Mesenchymal stem cell (in vitro differentiated cells and primary cell): ENCODE measurements at regions not wholly inside any gene's neighbourhood (a gene's known extent, or its start where the extent isn't known, plus 50 kb on each side); places are given as distances from the start of the nearest gene placed in this dataset.

Source experiments
- DNase-seq: peaks from one replicate; pipeline ENCODE4 v3.0.0-alpha.2; 2013
- H2AFZ ChIP-seq: one replicate; pipeline ENCODE4 v1.6.1; 2013; ENCODE audit warnings: low read depth, mild to moderate bottlenecking, control low read depth, inconsistent platforms, low read length, moderate library complexity
- H2AK5ac ChIP-seq: 2 replicates; pipeline ENCODE4 v1.6.1; 2013; ENCODE audit warnings: low read length, moderate library complexity, mild to moderate bottlenecking, inconsistent platforms; ENCODE audit not compliant: severe bottlenecking
- H2BK120ac ChIP-seq: one replicate; pipeline ENCODE4 v1.6.1; 2013; ENCODE audit warnings: low read depth, mild to moderate bottlenecking, inconsistent platforms, low read length, moderate library complexity
- H2BK12ac ChIP-seq, 2 experiments: one replicate each; pipeline ENCODE4 v1.6.1; 2013; ENCODE audit warnings: inconsistent platforms in 2 of 2, low read length in 2 of 2, mild to moderate bottlenecking in 2 of 2, moderate library complexity in 2 of 2, control low read depth in 1 of 2
- H2BK15ac ChIP-seq: one replicate; pipeline ENCODE4 v1.6.1; 2013; ENCODE audit warnings: mild to moderate bottlenecking, low read depth, inconsistent platforms; ENCODE audit not compliant: poor library complexity, severe bottlenecking
- H2BK5ac ChIP-seq: 2 replicates; pipeline ENCODE4 v1.6.1; 2013; ENCODE audit warnings: low read depth, mild to moderate bottlenecking, low read length, control low read depth, inconsistent platforms; ENCODE audit not compliant: poor library complexity, severe bottlenecking
- H3K14ac ChIP-seq, 2 experiments: one replicate each; pipeline ENCODE4 v1.6.1; 2013; ENCODE audit warnings: inconsistent platforms in 2 of 2, low read length in 2 of 2, control low read depth in 1 of 2, mild to moderate bottlenecking in 1 of 2, moderate library complexity in 1 of 2
- H3K18ac ChIP-seq, 2 experiments: one replicate each; pipeline ENCODE4 v1.6.1; 2013; ENCODE audit warnings: inconsistent platforms in 2 of 2, low read length in 2 of 2, control low read depth in 1 of 2, low read depth in 1 of 2, mild to moderate bottlenecking in 1 of 2
- H3K23ac ChIP-seq, 2 experiments: one replicate each; pipeline ENCODE4 v1.6.1; 2013; ENCODE audit warnings: inconsistent platforms in 2 of 2, low read length in 2 of 2, mild to moderate bottlenecking in 2 of 2, moderate library complexity in 2 of 2, control low read depth in 1 of 2
- H3K27ac ChIP-seq: 2 replicates; pipeline ENCODE4 v1.5.1; 2013; ENCODE audit warnings: mild to moderate bottlenecking, moderate library complexity, low read length, control low read depth, inconsistent platforms; ENCODE audit not compliant: poor library complexity, severe bottlenecking
- H3K27me3 ChIP-seq, 2 experiments: 2 replicates each; pipeline versions ENCODE4 v1.6.1 to v1.7.0; 2013; ENCODE audit warnings: low read length in 2 of 2, mild to moderate bottlenecking in 2 of 2, moderate library complexity in 2 of 2, control low read depth in 1 of 2, inconsistent platforms in 1 of 2; ENCODE audit not compliant: control insufficient read depth in 1 of 2, insufficient read depth in 1 of 2
- H3K36me3 ChIP-seq, 2 experiments: 2 replicates each; pipeline versions ENCODE4 v1.6.1 to v1.7.0; 2013; ENCODE audit warnings: low read length in 2 of 2, control low read depth in 1 of 2, inconsistent platforms in 1 of 2, low read depth in 1 of 2, mild to moderate bottlenecking in 1 of 2; ENCODE audit not compliant: insufficient read depth in 2 of 2, control insufficient read depth in 1 of 2
- H3K4ac ChIP-seq, 2 experiments: one replicate each; pipeline ENCODE4 v1.6.1; 2013; ENCODE audit warnings: inconsistent platforms in 2 of 2, low read length in 2 of 2, mild to moderate bottlenecking in 2 of 2, moderate library complexity in 2 of 2, control low read depth in 1 of 2, low read depth in 1 of 2
- H3K4me1 ChIP-seq: 2 replicates; pipeline ENCODE4 v1.6.1; 2013; ENCODE audit warnings: low read depth, low read length, control low read depth; ENCODE audit not compliant: control insufficient read depth, insufficient read depth
- H3K4me2 ChIP-seq: 2 replicates; pipeline ENCODE4 v1.6.1; 2013; ENCODE audit warnings: low read length, mild to moderate bottlenecking, inconsistent platforms; ENCODE audit not compliant: poor library complexity, severe bottlenecking
- H3K4me3 ChIP-seq, 2 experiments: 2 replicates each; pipeline versions ENCODE4 v1.5.1 to v1.7.0; 2013; ENCODE audit warnings: low read length in 2 of 2, mild to moderate bottlenecking in 2 of 2, control low read depth in 1 of 2, low read depth in 1 of 2; ENCODE audit not compliant: insufficient read depth in 1 of 2
- H3K79me1 ChIP-seq: replicated peaks from 2 replicates; pipeline ENCODE4 v1.6.1; 2013; ENCODE audit warnings: mild to moderate bottlenecking, control low read depth, low read length, inconsistent platforms; ENCODE audit not compliant: poor library complexity, severe bottlenecking
- H3K9ac ChIP-seq: 2 replicates; pipeline ENCODE4 v1.7.0; 2013; ENCODE audit warnings: mild to moderate bottlenecking, low read length, moderate library complexity
- H3K9me3 ChIP-seq: 2 replicates; pipeline ENCODE4 v1.7.0; 2013; ENCODE audit warnings: mild to moderate bottlenecking, low read length; ENCODE audit not compliant: control insufficient read depth
- H4K8ac ChIP-seq: one replicate; pipeline ENCODE4 v1.6.1; 2013; ENCODE audit warnings: inconsistent platforms, mild to moderate bottlenecking, low read length, moderate library complexity
- H4K91ac ChIP-seq: one replicate; pipeline ENCODE4 v1.6.1; 2013; ENCODE audit warnings: mild to moderate bottlenecking, low read length, inconsistent platforms
- WGBS: methylation state at CpG from one replicate; pipeline ENCODE4 v1.1.7; 2013; ENCODE audit warnings: mixed read lengths; 5-methylcytosine and 5-hydroxymethylcytosine counted together

GRCh38 chr2:84204995-84205394, 254.1 kb downstream of the SUCLG1 start:
- Histone ChIP-seq H2BK120ac (no peak overlapping the region), H3K23ac (no peak overlapping the region), H3K27me3 (no peaks in the 10 kb centered on the region), H3K4me1 (no peaks in the 10 kb centered on the region), H2BK5ac (no peak overlapping the region), H2AK5ac (no peak overlapping the region), H4K8ac (no peak overlapping the region), H3K4me2 (no peak overlapping the region), H3K14ac (no peak overlapping the region), H3K9ac (no peak overlapping the region), H3K4ac (no peak overlapping the region), H2BK15ac (no peak overlapping the region), H4K91ac (no peak overlapping the region), H3K27ac (no peak overlapping the region), H3K9me3 (no peaks in the 10 kb centered on the region), H2AFZ (no peak overlapping the region), H2BK12ac (no peak overlapping the region), H3K18ac (no peak overlapping the region), H3K36me3 (no peaks in the 10 kb centered on the region), H3K79me1 (no peaks in the 10 kb centered on the region), H3K4me3 (no peak overlapping the region)
- no peak for DNase-seq
- no CpG with 5 or more reads among the region's 3 CpGs for WGBS

DNA sequence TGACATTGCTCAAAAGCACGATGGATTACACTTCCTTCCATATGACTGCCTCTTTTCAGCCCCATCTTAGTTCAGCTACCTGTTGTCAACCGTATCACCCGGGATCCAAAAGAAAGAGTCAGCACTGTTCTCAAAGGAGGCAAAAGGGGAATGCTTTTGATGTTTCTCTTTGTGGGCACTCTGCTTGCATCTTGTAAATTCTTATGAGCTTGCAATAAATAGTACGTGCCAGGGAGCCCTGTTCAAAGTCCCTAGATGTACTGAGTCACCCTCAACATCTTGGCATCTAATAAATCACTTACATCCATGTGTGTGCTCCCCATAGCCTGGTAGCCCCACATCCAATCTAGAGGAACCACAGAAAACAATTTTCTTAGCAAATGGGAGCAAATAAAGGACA, 256.9 kb downstream of the SUCLG1 start:
- no peak overlapping the region for H3K9ac ChIP-seq
- H3K18ac ChIP-seq: no peak overlapping the region
- 68% methylated on average over 4 of the region's 4 CpGs for WGBS

DNA sequence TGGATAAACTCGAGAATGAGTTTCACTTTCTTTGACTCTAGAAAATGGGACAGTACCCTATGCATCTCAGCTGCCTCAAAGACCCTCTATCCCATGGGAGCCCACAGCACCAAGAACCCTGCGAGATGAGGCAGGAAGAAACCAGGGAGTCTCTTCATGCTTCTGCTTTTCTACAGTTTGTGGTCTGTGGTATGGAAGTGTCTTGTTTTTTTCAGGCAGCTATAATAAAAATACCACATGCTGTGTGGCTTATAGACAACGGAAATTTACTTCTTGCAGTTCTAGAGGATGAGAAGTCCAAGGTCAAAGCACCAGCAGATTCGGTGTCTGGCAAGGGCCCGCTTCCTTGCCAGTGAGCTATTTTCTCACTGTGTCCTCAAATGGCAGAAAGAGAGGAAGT, 257.9 kb downstream of the SUCLG1 start:
- Histone ChIP-seq H3K18ac (no peak overlapping the region), H3K27me3 (no peaks in the 10 kb centered on the region), H3K14ac (no peak overlapping the region), H3K4ac (no peak overlapping the region), H3K4me2 (no peak overlapping the region), H2BK120ac (no peak overlapping the region), H2BK12ac (no peak overlapping the region), H2AFZ (no peak overlapping the region), H3K9me3 (no peaks in the 10 kb centered on the region), H2BK5ac (no peak overlapping the region), H3K36me3 (no peaks in the 10 kb centered on the region), H4K91ac (no peak overlapping the region), H3K9ac (no peak overlapping the region), H2BK15ac (no peak overlapping the region), H3K4me1 (no peaks in the 10 kb centered on the region), H3K23ac (no peak overlapping the region), H3K4me3 (no peak overlapping the region), H2AK5ac (no peak overlapping the region), H3K79me1 (no peaks in the 10 kb centered on the region), H3K27ac (no peak overlapping the region), H4K8ac (no peak overlapping the region)
- DNase-seq: no peak
- 59% methylated on average over 4 of the region's 5 CpGs for WGBS

More for the DNA sequence above, 256.9 kb downstream of the SUCLG1 start:
- no peak overlapping the region for H2BK12ac ChIP-seq
- H3K4ac ChIP-seq: no peak overlapping the region
- H2BK5ac ChIP-seq: no peak overlapping the region
- H3K27ac ChIP-seq: no peak overlapping the region
- H2BK120ac ChIP-seq: no peak overlapping the region
- no peaks in the 10 kb centered on the region for H3K4me1 ChIP-seq
- no peak for DNase-seq
- no peak overlapping the region for H3K4me3 ChIP-seq
- H2AFZ ChIP-seq: no peak overlapping the region
- no peak overlapping the region for H4K8ac ChIP-seq
- no peak overlapping the region for H3K14ac ChIP-seq
- H4K91ac ChIP-seq: no peak overlapping the region
- H2BK15ac ChIP-seq: no peak overlapping the region
- H3K27me3 ChIP-seq: no peaks in the 10 kb centered on the region
- no peaks in the 10 kb centered on the region for H3K36me3 ChIP-seq
- H3K79me1 ChIP-seq: no peaks in the 10 kb centered on the region
- H3K9me3 ChIP-seq: no peaks in the 10 kb centered on the region
- no peak overlapping the region for H2AK5ac ChIP-seq
- no peak overlapping the region for H3K23ac ChIP-seq
- H3K4me2 ChIP-seq: no peak overlapping the region

GRCh38 chr2:84197901-84198300, 261.2 kb downstream of the SUCLG1 start:
- Histone ChIP-seq H3K27ac (no peak overlapping the region), H3K4me3 (no peak overlapping the region), H3K18ac (no peak overlapping the region), H2BK15ac (no peak overlapping the region), H3K9ac (no peak overlapping the region), H2AFZ (no peak overlapping the region), H3K9me3 (no peaks in the 10 kb centered on the region), H2BK12ac (no peak overlapping the region), H2AK5ac (no peak overlapping the region), H3K79me1 (no peaks in the 10 kb centered on the region), H3K14ac (no peak overlapping the region), H3K36me3 (no peaks in the 10 kb centered on the region), H3K4me1 (no peaks in the 10 kb centered on the region), H4K8ac (no peak overlapping the region), H4K91ac (no peak overlapping the region), H3K27me3 (no peaks in the 10 kb centered on the region), H3K4ac (no peak overlapping the region), H2BK120ac (no peak overlapping the region), H2BK5ac (no peak overlapping the region), H3K4me2 (no peak overlapping the region), H3K23ac (no peak overlapping the region)
- 100% methylated on average over 1 of the region's 1 CpG for WGBS
- no peak for DNase-seq
